Suprapubic skin (tissue), 4 donors: ENCODE measurements at regions not wholly inside any gene's neighbourhood (a gene's known extent, or its start where the extent isn't known, plus 50 kb on each side); places are given as distances from the start of the nearest gene placed in this dataset.

Experiments used
- POLR2A ChIP-seq, 2 donors: fragments of 450-650 bp; IDR thresholded peaks; one replicate each; pipeline ENCODE4 v1.6.1; 2017; ENCODE audit warnings: antibody characterized with exemption in 2 of 2, mild to moderate bottlenecking in 2 of 2, moderate library complexity in 2 of 2
- POLR2AphosphoS5 ChIP-seq, 3 donors: sonication (generic); formaldehyde crosslinking; IDR thresholded peaks; one replicate each; pipeline ENCODE4 v1.6.1; 2017; ENCODE audit warnings: antibody characterized with exemption in 3 of 3
- TF ChIP-seq, protein P1 (sequence below), 2 donors: fragments of 200-600 bp in 1 of 2; fragments of 450-650 bp in 1 of 2; sonication (generic) in 1 of 2; IDR thresholded peaks; one replicate each; pipeline ENCODE4 v1.5.1; 2016 to 2019; ENCODE audit warnings: antibody characterized with exemption in 2 of 2, mild to moderate bottlenecking in 1 of 2, moderate library complexity in 1 of 2

DNA sequence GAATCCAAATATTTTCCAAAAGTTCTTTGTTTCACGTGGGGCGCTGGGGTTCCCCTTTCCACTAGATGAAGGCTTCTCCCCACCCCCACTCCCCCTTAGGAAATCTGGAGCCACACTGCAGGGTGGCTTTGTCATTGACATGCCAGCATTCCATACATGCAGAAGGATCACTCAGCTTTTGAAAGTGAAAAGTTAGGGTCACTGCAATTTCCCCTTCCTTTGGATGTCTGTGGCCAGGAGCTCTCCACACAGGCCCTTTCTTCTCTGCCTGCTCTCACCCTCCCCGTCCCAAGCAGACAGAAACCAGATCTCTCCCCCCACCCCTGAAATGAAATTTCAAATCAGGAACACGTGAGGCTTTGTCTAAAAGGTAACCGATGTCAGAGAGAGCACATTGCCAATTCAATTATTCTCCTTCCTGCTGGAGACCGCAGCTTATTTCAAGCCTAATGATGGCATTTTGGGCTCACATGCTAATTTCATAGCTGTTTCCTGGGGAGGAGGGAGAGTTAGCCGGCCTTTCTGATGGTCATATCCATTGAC lies 153.9 kb upstream of the RFLNA start:
- TF ChIP-seq, protein P1, sequence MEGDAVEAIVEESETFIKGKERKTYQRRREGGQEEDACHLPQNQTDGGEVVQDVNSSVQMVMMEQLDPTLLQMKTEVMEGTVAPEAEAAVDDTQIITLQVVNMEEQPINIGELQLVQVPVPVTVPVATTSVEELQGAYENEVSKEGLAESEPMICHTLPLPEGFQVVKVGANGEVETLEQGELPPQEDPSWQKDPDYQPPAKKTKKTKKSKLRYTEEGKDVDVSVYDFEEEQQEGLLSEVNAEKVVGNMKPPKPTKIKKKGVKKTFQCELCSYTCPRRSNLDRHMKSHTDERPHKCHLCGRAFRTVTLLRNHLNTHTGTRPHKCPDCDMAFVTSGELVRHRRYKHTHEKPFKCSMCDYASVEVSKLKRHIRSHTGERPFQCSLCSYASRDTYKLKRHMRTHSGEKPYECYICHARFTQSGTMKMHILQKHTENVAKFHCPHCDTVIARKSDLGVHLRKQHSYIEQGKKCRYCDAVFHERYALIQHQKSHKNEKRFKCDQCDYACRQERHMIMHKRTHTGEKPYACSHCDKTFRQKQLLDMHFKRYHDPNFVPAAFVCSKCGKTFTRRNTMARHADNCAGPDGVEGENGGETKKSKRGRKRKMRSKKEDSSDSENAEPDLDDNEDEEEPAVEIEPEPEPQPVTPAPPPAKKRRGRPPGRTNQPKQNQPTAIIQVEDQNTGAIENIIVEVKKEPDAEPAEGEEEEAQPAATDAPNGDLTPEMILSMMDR (IDR thresholded peaks at IDR 0.05), result no peak
- no peak for TF ChIP-seq POLR2A (IDR thresholded peaks at IDR 0.05)
- no peak for TF ChIP-seq POLR2AphosphoS5 (IDR thresholded peaks at IDR 0.05)
